HG02798 (cell line): ENCODE measurements at regions not wholly inside any gene's neighbourhood (a gene's known extent, or its start where the extent isn't known, plus 50 kb on each side); places are given as distances from the start of the nearest gene placed in this dataset.
"Not testable (repeated sequence)": the region's sequence is repeated elsewhere in the genome, so short reads cannot be mapped to it uniquely, and the experiment has no call there.

ENCODE experiments used
- ATAC-seq: cut with Tn5 transposase; IDR thresholded peaks from one replicate; pipeline ENCODE4 v1.9.1; 2021; ENCODE audit warnings: mild to moderate bottlenecking; ENCODE audit not compliant: unreplicated experiment, poor library complexity

- ATAC-seq = no peak
These were observed 298.5 kb downstream of the SI start for GRCh38 chr3:164779816-164780215.

- no peak for ATAC-seq
These were observed 325.5 kb downstream of the SI start for GRCh38 chr3:164752812-164753211.

DNA sequence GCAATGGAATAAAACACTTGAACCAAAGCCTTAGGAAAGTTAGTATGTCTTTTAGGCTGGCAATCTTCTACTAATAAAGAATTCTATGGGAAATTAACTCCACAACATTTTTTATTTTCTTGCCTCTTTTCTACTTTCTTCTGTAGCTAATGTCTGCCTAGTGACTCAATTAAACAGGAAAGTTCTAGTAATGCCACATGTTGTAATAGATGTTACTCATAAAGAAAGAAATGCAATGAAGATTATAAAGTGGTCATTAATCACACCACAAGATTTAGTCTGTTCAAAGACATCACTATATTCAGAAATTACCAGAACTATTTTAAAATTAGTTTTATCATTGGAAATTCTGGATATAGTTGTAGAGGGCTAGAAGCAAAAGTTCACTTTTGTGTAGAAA lies 329.7 kb downstream of the SI start:
- ATAC-seq = no peak

- no peak for ATAC-seq
These were observed 336.4 kb downstream of the SI start for GRCh38 chr3:164741869-164742268.

DNA sequence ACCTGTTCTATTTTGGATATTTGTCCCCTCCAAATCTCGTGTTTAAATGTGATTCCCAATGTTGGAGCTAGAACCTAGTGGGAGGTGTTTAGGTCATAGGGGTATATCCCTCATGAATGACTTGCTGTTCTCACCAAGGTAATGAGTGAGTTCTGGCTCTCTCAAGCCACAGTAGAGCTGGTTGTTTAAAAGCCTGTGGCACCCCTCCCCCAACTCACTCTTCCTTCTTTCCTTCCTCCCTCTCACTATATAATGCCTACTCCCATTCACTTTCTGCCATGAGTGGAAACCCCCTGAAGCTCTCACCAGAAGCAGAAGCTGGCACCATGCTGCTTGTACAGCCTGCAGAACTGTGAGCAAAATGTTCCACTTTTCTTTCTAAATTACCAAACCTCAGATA lies 341.1 kb downstream of the SI start:
- no peak for ATAC-seq

- ATAC-seq = no peak
These were observed 346.1 kb downstream of the SI start for GRCh38 chr3:164732166-164732565.

GRCh38 chr3:164730815-164731360 lies 347.4 kb downstream of the SI start:
- ATAC-seq = no peak

DNA sequence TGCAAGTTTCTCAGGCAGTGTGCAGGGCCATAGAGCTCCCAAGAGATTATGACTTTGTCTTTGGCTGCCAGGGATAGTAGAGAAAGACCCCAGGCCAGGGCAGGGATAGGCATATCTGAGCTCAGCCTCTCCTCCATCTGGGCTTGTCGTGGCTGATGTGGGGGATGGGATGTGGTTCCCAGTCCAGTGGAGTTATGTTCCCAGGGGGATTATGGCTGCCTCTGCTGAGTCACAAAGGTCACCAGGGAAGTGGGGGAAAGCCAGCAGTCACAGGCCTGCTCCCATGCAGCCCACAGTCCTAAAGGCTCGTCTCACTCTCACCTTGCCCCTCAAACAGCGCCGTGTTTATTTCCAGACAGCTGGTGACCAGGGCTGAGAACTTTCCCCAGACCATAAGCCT lies 354.9 kb downstream of the SI start:
- no peak for ATAC-seq

GRCh38 chr3:164702808-164703207 lies 375.5 kb downstream of the SI start:
- not testable (repeated sequence) for ATAC-seq

DNA sequence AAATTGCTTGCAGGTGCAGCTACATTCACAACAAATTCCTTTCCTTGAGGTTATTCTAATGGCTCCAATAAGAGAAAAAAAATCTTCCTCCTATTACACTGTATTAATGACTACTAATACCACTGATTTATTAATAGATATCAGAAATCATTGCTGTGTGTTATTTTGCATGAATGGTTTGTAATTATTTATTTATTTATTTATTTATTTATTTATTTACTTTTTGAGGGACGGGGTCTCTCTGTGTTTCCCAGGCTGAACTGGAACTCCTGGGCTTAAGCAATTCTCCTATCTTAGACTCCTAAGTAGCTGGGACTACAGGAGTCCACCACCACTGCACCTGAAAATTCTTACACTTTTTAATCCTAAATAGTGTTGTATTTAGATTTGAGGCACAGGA lies 390.4 kb downstream of the SI start:
- ATAC-seq = no peak

GRCh38 chr3:164687211-164687610 lies 391.1 kb downstream of the SI start:
- ATAC-seq = no peak

DNA sequence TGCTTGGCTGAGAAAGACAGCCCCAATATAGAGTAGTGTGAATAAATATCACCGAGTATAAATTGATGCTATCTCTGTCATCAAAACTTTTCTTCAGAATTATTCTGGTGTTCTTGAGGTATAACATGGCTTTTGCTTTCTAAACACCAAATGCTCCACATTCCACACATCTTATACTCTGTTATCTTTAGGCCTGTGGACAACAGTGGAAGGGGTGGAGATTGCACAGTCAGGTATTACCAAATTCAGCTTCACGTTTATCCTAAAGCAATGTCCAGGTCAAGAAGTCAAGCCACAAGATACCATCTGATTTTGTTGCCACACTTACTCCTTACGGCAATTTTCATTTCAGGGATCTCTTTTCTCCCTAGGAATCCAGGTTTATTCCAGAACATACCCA lies 394.8 kb downstream of the SI start:
- ATAC-seq = no peak

DNA sequence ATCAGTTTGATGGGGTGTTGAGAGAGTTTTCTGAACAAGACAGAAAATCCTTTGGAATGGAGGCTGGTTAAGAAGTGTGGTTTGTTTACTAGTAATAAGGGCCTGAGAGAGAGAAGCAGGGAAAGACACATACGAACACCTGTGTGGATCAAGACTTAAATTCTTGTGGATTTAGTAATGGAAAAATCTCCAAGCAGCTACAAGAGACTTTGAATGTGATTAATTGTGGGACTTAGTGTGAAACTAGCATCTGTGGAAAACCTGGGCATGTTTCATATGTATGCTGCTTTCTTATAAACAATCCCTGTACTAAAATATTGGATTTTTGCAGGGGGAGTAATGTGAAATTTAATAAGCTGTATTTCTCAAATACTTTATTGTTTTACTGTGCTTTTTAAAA lies 399.1 kb downstream of the SI start:
- ATAC-seq = no peak

- no peak for ATAC-seq
These were observed 401.0 kb downstream of the SI start for GRCh38 chr3:164677317-164677716.

DNA sequence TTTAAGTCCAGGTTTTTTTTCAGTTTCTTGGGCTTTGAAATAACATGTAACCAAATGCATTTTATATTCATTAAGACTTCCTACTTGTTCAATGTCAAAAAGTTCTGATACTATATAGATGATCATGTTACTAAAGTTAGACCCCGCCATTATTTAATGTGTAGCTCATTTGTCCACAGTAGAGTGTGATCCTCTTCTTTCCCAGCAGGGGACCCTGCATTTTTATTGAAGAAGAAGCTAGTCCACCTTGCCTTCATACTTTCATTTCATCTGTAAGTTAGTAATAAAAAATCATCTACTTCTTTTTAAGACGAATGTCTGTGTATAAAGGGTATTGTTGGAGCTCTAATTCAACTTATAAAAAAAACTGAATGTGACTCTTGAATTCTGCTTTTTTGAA lies 404.6 kb downstream of the SI start:
- no peak for ATAC-seq

DNA sequence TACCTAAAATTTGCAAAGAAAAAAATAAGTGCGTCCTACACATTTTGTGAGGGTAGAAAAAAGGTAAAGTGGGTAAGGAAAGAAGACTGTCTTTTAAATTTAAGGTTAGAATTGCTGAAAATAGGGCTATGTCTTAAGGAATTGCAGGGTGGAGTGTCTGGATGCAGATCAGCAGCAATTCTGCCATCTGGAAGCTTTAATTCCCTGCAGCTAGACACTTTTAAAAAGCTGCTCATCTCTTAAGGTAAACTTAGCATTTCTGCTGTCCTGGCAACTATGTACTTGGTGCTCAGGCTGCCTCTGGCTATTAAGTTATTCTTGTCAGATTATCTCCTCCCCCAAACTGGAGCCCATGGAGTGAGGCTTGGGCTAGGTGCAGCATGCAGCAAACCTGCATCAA lies 420.2 kb downstream of the SI start:
- no peak for ATAC-seq

DNA sequence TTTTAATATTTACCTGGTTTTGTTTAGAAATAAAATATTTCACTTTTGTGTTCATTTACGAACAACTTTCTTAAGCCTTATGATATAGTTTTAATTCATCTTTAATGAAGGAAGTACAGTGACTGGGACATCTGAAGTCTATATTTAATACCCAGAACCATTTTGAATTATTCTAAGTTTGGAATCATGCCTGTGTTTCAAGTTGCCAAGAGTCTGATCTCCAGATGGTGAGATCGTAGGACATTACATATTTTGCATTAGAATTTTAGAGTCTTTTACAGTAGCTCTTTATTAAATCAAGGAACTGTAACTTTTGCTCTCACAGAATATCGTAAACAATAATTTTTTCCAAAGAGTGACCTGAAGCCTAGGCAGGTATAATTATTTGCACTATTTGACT lies 420.7 kb downstream of the SI start:
- ATAC-seq = no peak

GRCh38 chr3:164655462-164655861 lies 422.8 kb downstream of the SI start:
- ATAC-seq = no peak

DNA sequence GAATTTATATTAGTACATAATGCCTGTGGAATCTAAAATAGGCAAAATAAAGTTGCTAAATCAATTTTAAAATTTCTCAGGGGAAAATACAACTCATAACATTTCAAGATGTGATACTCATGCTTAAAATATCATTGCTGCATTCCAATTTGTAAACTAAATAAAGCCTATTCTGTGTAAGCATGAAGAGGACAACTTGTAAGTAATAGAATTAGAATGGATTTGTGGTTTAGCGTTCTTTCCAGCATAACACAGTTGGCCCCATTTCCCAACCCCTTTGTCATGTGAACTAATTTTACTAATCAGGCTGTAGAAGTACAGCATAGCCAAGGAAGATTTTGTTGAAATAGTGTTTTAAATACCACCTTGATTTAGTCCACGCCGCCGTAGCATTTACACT lies 437.2 kb downstream of the SI start:
- ATAC-seq = no peak

- no peak for ATAC-seq
These were observed 437.7 kb downstream of the SI start for GRCh38 chr3:164640591-164640990.

- ATAC-seq = no peak
These were observed 457.3 kb downstream of the SI start for GRCh38 chr3:164620956-164621355.

DNA sequence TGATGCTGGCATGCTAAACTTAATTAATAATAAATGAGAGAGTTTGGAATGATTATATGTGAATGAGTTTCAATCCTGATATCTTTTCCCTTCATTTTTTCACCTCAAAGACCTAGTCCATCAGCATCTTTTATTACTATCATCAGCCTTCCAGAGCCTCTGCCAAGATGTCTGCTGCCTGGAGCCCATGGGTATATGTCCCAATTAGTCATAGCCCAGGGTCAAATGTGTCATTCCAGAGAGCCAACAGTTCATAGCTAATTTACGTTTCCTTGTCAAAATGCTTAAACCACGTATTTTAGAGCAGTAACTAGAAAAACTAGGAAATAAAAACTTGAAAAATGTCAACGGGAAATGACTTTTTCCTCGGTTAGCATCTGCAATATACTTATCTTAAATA lies 457.9 kb downstream of the SI start:
- no peak for ATAC-seq

GRCh38 chr3:164612751-164613150 lies 465.5 kb downstream of the SI start:
- ATAC-seq = no peak
